IMR-90 (cell line): ENCODE measurements at regions not wholly inside any gene's neighbourhood (a gene's known extent, or its start where the extent isn't known, plus 50 kb on each side); places are given as distances from the start of the nearest gene placed in this dataset.

ENCODE experiments used
- ATAC-seq: fragments of 200-7000 bp; cut with Tn5 transposase; 2 replicates; pipeline ENCODE4 v1.9.1; 2020; ENCODE audit warnings: low read depth, mild to moderate bottlenecking, moderate library complexity
- BruUV-seq: library from RNA; stranded (reverse); fragments of 400-500 nt; replicated peaks from 2 replicates; lab custom pipeline; 2021; lab: Mats Ljungman, UMichigan
- CTCF ChIA-PET: fragments of 300-600 bp; formaldehyde crosslinking; extraction: SDS; loops from one replicate; lab custom pipeline; 2021; ENCODE audit warnings: antibody characterized with exemption; lab: Yijun Ruan, JAX
- POLR2A ChIA-PET: fragments of 300-600 bp; sonication (Branson Sonifier 250); formaldehyde crosslinking; loops from one replicate; lab custom pipeline; 2022; ENCODE audit warnings: antibody characterized with exemption; ENCODE audit not compliant: unreplicated experiment; lab: Charles Lee
- DNase-seq: peaks from one replicate; pipeline ENCODE4 v3.0.0; 2013
- H2AFZ ChIP-seq: replicated peaks from 2 replicates; pipeline ENCODE3; 2013; ENCODE audit warnings: low read length, mild to moderate bottlenecking; ENCODE audit not compliant: poor library complexity
- H2AK5ac ChIP-seq: 2 replicates; pipeline ENCODE4 v1.6.1; 2013; ENCODE audit warnings: low read depth, low read length, inconsistent platforms
- H2AK9ac ChIP-seq: replicated peaks from 2 replicates; pipeline ENCODE3; 2013; ENCODE audit warnings: mild to moderate bottlenecking, low read depth, low read length, moderate library complexity; ENCODE audit not compliant: poor library complexity
- H2BK120ac ChIP-seq: 2 replicates; pipeline ENCODE4 v1.6.1; 2013; ENCODE audit warnings: low read depth, low read length, inconsistent platforms
- H2BK15ac ChIP-seq: 3 replicates; pipeline ENCODE4 v1.6.1; 2013; ENCODE audit warnings: low read depth, low read length, inconsistent platforms
- H2BK20ac ChIP-seq: 2 replicates; pipeline ENCODE4 v1.6.1; 2013; ENCODE audit warnings: low read depth, mild to moderate bottlenecking, inconsistent platforms, low read length, moderate library complexity
- H2BK5ac ChIP-seq: 2 replicates; pipeline ENCODE4 v1.6.1; 2013; ENCODE audit warnings: mild to moderate bottlenecking, low read depth, low read length, inconsistent platforms; ENCODE audit not compliant: poor library complexity, severe bottlenecking
- H3K14ac ChIP-seq: replicated peaks from 2 replicates; pipeline ENCODE4 v1.6.1; 2013; ENCODE audit warnings: low read depth, low read length, inconsistent platforms
- H3K18ac ChIP-seq: 2 replicates; pipeline ENCODE4 v1.6.1; 2013; ENCODE audit warnings: low read depth, low read length, control low read depth
- H3K23ac ChIP-seq: 2 replicates; pipeline ENCODE4 v1.6.1; 2013; ENCODE audit warnings: low read depth, low read length, inconsistent platforms
- H3K27ac ChIP-seq: 2 replicates; pipeline ENCODE4 v1.5.1; 2013; ENCODE audit warnings: mild to moderate bottlenecking, control low read depth, low read length; ENCODE audit not compliant: insufficient read depth
- H3K27me3 ChIP-seq: 2 replicates; pipeline ENCODE4 v1.6.1; 2013; ENCODE audit warnings: low read length; ENCODE audit not compliant: control insufficient read depth, insufficient read depth
- H3K36me3 ChIP-seq: 2 replicates; pipeline ENCODE4 v1.6.1; 2013; ENCODE audit warnings: low read length, mixed read lengths; ENCODE audit not compliant: control insufficient read depth, insufficient read depth
- H3K4ac ChIP-seq: 2 replicates; pipeline ENCODE4 v1.6.1; 2013; ENCODE audit warnings: low read depth, low read length, inconsistent platforms
- H3K4me1 ChIP-seq: 2 replicates; pipeline ENCODE4 v1.6.1; 2013; ENCODE audit warnings: low read length, mixed read lengths; ENCODE audit not compliant: control insufficient read depth, insufficient read depth
- H3K4me2 ChIP-seq: 2 replicates; pipeline ENCODE4 v1.6.1; 2013; ENCODE audit warnings: low read depth, mild to moderate bottlenecking, control low read depth, low read length, moderate library complexity
- H3K4me3 ChIP-seq: 2 replicates; pipeline ENCODE4 v1.5.1; 2013; ENCODE audit warnings: low read depth, mild to moderate bottlenecking, control low read depth, low read length, moderate library complexity; ENCODE audit not compliant: insufficient read depth
- H3K56ac ChIP-seq: 2 replicates; pipeline ENCODE4 v1.6.1; 2013; ENCODE audit warnings: low read length, inconsistent platforms; ENCODE audit not compliant: insufficient read depth; ENCODE audit errors: extremely low read depth
- H3K79me1 ChIP-seq, 2 experiments: 2 replicates each; pipeline ENCODE4 v1.6.1; 2013; ENCODE audit warnings: low read length in 2 of 2, inconsistent platforms in 1 of 2, low read depth in 1 of 2
- H3K9ac ChIP-seq: 2 replicates; pipeline ENCODE4 v1.6.1; 2013; ENCODE audit warnings: low read depth, low read length, control low read depth
- H3K9me1 ChIP-seq: 2 replicates; pipeline ENCODE4 v1.6.1; 2013; ENCODE audit warnings: low read length, inconsistent platforms; ENCODE audit not compliant: insufficient read depth
- H3K9me3 ChIP-seq: 2 replicates; pipeline ENCODE4 v1.6.1; 2013; ENCODE audit warnings: low read length; ENCODE audit not compliant: control insufficient read depth, insufficient read depth
- H4K20me1 ChIP-seq: 2 replicates; pipeline ENCODE4 v1.6.1; 2013; ENCODE audit warnings: low read length, inconsistent platforms; ENCODE audit not compliant: insufficient read depth
- H4K5ac ChIP-seq: 2 replicates; pipeline ENCODE4 v1.6.1; 2013; ENCODE audit warnings: mild to moderate bottlenecking, low read depth, low read length, control low read depth
- H4K8ac ChIP-seq, 2 experiments: 2 replicates each; pipeline ENCODE4 v1.6.1; 2013; ENCODE audit warnings: low read depth in 2 of 2, low read length in 2 of 2, control low read depth in 1 of 2, inconsistent platforms in 1 of 2
- H4K91ac ChIP-seq: 2 replicates; pipeline ENCODE4 v1.6.1; 2013; ENCODE audit warnings: low read depth, low read length, inconsistent platforms; ENCODE audit not compliant: insufficient read depth
- BHLHE40 ChIP-seq: fragments of 150-350 bp; IDR thresholded peaks from 2 replicates; pipeline ENCODE4 v1.6.1; 2016; ENCODE audit warnings: mild to moderate bottlenecking, low read depth, low read length
- CEBPB ChIP-seq: IDR thresholded peaks from 2 replicates; pipeline ENCODE4 v1.6.1; 2012; ENCODE audit warnings: low read depth, low read length, improper control_type of control experiment
- CHD1 ChIP-seq: IDR thresholded peaks from 2 replicates; pipeline ENCODE4 v1.6.1; 2012; ENCODE audit warnings: low read depth, low read length, improper control_type of control experiment
- CTCF ChIP-seq: conservative IDR thresholded peaks from 2 replicates; pipeline ENCODE4 v1.5.1; 2012; ENCODE audit warnings: mild to moderate bottlenecking, low read depth, low read length, improper control_type of control experiment
- MAFK ChIP-seq: IDR thresholded peaks from 2 replicates; pipeline ENCODE4 v1.6.1; 2012; ENCODE audit warnings: low read depth, low read length, improper control_type of control experiment
- MAZ ChIP-seq: IDR thresholded peaks from 2 replicates; pipeline ENCODE4 v1.6.1; 2012; ENCODE audit warnings: low read depth, mild to moderate bottlenecking, low read length, improper control_type of control experiment, moderate library complexity, borderline replicate concordance
- MXI1 ChIP-seq: IDR thresholded peaks from 2 replicates; pipeline ENCODE4 v1.6.1; 2012; ENCODE audit warnings: low read depth, mild to moderate bottlenecking, low read length, moderate library complexity, borderline replicate concordance
- NFE2L2 ChIP-seq: fragments of 150-350 bp; IDR thresholded peaks from 2 replicates; pipeline ENCODE4 v1.6.1; 2016; ENCODE audit warnings: low read depth, mild to moderate bottlenecking, low read length
- POLR2A ChIP-seq: IDR thresholded peaks from 2 replicates; pipeline ENCODE4 v1.6.1; 2012; ENCODE audit warnings: mild to moderate bottlenecking, low read depth, low read length
- RAD21 ChIP-seq: IDR thresholded peaks from 2 replicates; pipeline ENCODE4 v1.6.1; 2012; ENCODE audit warnings: low read length, improper control_type of control experiment
- RCOR1 ChIP-seq: IDR thresholded peaks from 2 replicates; pipeline ENCODE4 v1.6.1; 2012; ENCODE audit warnings: mild to moderate bottlenecking, low read length, improper control_type of control experiment; ENCODE audit not compliant: insufficient replicate concordance
- RFX5 ChIP-seq: IDR thresholded peaks from 2 replicates; pipeline ENCODE4 v1.8.0; 2012; ENCODE audit warnings: low read depth, mild to moderate bottlenecking, low read length, moderate library complexity
- SMC3 ChIP-seq: fragments of 150-350 bp; IDR thresholded peaks from 2 replicates; pipeline ENCODE4 v1.6.1; 2016; ENCODE audit warnings: low read depth, mild to moderate bottlenecking, antibody characterized with exemption, low read length, moderate library complexity
- USF2 ChIP-seq: fragments of 150-350 bp; IDR thresholded peaks from 2 replicates; pipeline ENCODE4 v1.6.1; 2017; ENCODE audit warnings: mild to moderate bottlenecking, antibody characterized with exemption, low read length, low read depth
- WGBS, 2 experiments: methylation state at CpG; one replicate each; pipeline versions ENCODE4 v1.1.5 to v1.1.7; 2013; ENCODE audit warnings: missing lambda C conversion rate in 2 of 2; ENCODE audit not compliant: insufficient read length in 1 of 2; ENCODE audit errors: extremely low coverage in 2 of 2; 5-methylcytosine and 5-hydroxymethylcytosine counted together
- dilution Hi-C: fragments of 300-500 bp; cut with HindIII; formaldehyde crosslinking; loops from one replicate; pipeline ENCODE4 v1.14.3; 2018; ENCODE audit warnings: low sequenced_read_pairs; ENCODE audit not compliant: unreplicated experiment
- in situ Hi-C: fragments of 300-500 bp; cut with MboI; formaldehyde crosslinking; loops from 3 replicates; pipeline ENCODE4 v1.14.3; 2019; ENCODE audit warnings: low sequenced_read_pairs, inconsistent platforms, mixed read lengths
- intact Hi-C: fragments of 100-400 bp; cut with micrococcal nuclease; formaldehyde crosslinking; loops from 2 replicates; pipeline ENCODE4 v1.10.0; 2022
- TF ChIP-seq, protein P1 (sequence below): fragments of 150-350 bp; IDR thresholded peaks from 2 replicates; pipeline ENCODE4 v1.6.1; 2016; ENCODE audit warnings: low read depth, mild to moderate bottlenecking, low read length, moderate library complexity, borderline replicate concordance

GRCh38 chr6:112787371-112787770, 440.2 kb downstream of the RFPL4B start:
- intact Hi-C loops (loop anchor here (10.0 kb wide), 2 partner anchors 567 to 627 kb away; no protein-coding TSS in a partner anchor), in situ Hi-C loops (no loop called here)

More at GRCh38 chr6:112787371-112787770, 440.2 kb downstream of the RFPL4B start:
- H3K14ac ChIP-seq = no peak overlapping the region
- H3K27me3 ChIP-seq = no peaks in the 10 kb centered on the region
- no peaks in the 10 kb centered on the region for H3K9me1 ChIP-seq
- no peak overlapping the region for H4K91ac ChIP-seq
- WGBS, 2 experiments = no CpG with 5 or more reads among the region's 6 CpGs
- ATAC-seq = no peak
- CTCF ChIA-PET = no interaction called here
- BruUV-seq = no TSS peak
- H2AFZ ChIP-seq = no peak overlapping the region
- no peak overlapping the region for H3K18ac ChIP-seq
- TF ChIP-seq SMC3 (no peak), CEBPB (no peak), RAD21 (no peak), USF2 (no peak), CTCF (no peak), RFX5 (no peak), BHLHE40 (no peak), MAFK (no peak), RCOR1 (no peak), POLR2A (no peak), NFE2L2 (no peak), MXI1 (no peak), MAZ (no peak), CHD1 (no peak)
- TF ChIP-seq, protein P1, sequence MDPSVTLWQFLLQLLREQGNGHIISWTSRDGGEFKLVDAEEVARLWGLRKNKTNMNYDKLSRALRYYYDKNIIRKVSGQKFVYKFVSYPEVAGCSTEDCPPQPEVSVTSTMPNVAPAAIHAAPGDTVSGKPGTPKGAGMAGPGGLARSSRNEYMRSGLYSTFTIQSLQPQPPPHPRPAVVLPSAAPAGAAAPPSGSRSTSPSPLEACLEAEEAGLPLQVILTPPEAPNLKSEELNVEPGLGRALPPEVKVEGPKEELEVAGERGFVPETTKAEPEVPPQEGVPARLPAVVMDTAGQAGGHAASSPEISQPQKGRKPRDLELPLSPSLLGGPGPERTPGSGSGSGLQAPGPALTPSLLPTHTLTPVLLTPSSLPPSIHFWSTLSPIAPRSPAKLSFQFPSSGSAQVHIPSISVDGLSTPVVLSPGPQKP = no peak
- no peak overlapping the region for H2BK20ac ChIP-seq
- no peak overlapping the region for H3K4me3 ChIP-seq
- no peak overlapping the region for H3K4me2 ChIP-seq
- POLR2A ChIA-PET = no interaction called here
- dilution Hi-C loops = no loop called here
- H3K4ac ChIP-seq = no peak overlapping the region
- H4K8ac ChIP-seq = no peak overlapping the region
- H3K56ac ChIP-seq = no peak overlapping the region
- no peaks in the 10 kb centered on the region for H4K20me1 ChIP-seq
- no peaks in the 10 kb centered on the region for H3K36me3 ChIP-seq
- no peak overlapping the region for H2AK5ac ChIP-seq
- H2BK5ac ChIP-seq = no peak overlapping the region
- no peak overlapping the region for H3K27ac ChIP-seq
- no peak overlapping the region for H2BK15ac ChIP-seq
- no peak overlapping the region for H3K9ac ChIP-seq
- no peak for DNase-seq
- no peak overlapping the region for H3K23ac ChIP-seq
- H2AK9ac ChIP-seq = no peak overlapping the region
- peak overlapping the region; percentile 23; the same call in 1 of the 2 replicates for H4K5ac ChIP-seq
- H3K79me1 ChIP-seq = no peaks in the 10 kb centered on the region
- no peaks in the 10 kb centered on the region for H3K9me3 ChIP-seq
- H2BK120ac ChIP-seq = no peak overlapping the region
- no peaks in the 10 kb centered on the region for H3K4me1 ChIP-seq
